ENCODE measurements at regions not wholly inside any gene's neighbourhood (a gene's known extent, or its start where the extent isn't known, plus 50 kb on each side); places are given as distances from the start of the nearest gene placed in this dataset.

GRCh38 chr5:124377386-124377785 is 369.1 kb downstream of the ZNF608 start:
- DNase-seq (ENCODE audit: low spot score): no peak

GRCh38 chr5:124373883-124374282 is 372.6 kb downstream of the ZNF608 start:
- DNase-seq (ENCODE audit: low spot score): no peak

- DNase-seq (ENCODE audit: low spot score): no peak
These were observed 374.0 kb downstream of the ZNF608 start for GRCh38 chr5:124372457-124372856.

- DNase-seq (ENCODE audit: low spot score): no peak
These were observed 375.2 kb downstream of the ZNF608 start for GRCh38 chr5:124371111-124371706.

GRCh38 chr5:124370601-124371000 is 375.8 kb downstream of the ZNF608 start:
- no peak for DNase-seq (ENCODE audit: low spot score)

GRCh38 chr5:124365361-124365801 is 381.1 kb downstream of the ZNF608 start:
- DNase-seq (ENCODE audit: low spot score): no peak

- no peak for DNase-seq (ENCODE audit: low spot score)
These were observed 390.5 kb downstream of the ZNF608 start for GRCh38 chr5:124355928-124356327.

- DNase-seq (ENCODE audit: low spot score): no peak
These were observed 393.4 kb downstream of the ZNF608 start for GRCh38 chr5:124353016-124353415.

GRCh38 chr5:124352312-124352711 is 394.1 kb downstream of the ZNF608 start:
- DNase-seq (ENCODE audit: low spot score): no peak

- no peak for DNase-seq (ENCODE audit: low spot score)
These were observed 396.5 kb downstream of the ZNF608 start for GRCh38 chr5:124349931-124350330.

- no peak for DNase-seq (ENCODE audit: low spot score)
These were observed 403.0 kb downstream of the ZNF608 start for GRCh38 chr5:124343451-124343867.

- DNase-seq (ENCODE audit: low spot score): no peak
These were observed 403.5 kb downstream of the ZNF608 start for GRCh38 chr5:124342986-124343385.

GRCh38 chr5:124342584-124342983 is 403.9 kb downstream of the ZNF608 start:
- peak; percentile 5 for DNase-seq (ENCODE audit: low spot score)

- DNase-seq (ENCODE audit: low spot score): peak; percentile 93
These were observed 404.4 kb downstream of the ZNF608 start for GRCh38 chr5:124342027-124342471.

- peak; percentile 5 for DNase-seq (ENCODE audit: low spot score)
These were observed 405.2 kb downstream of the ZNF608 start for GRCh38 chr5:124341066-124341858.

- no peak for DNase-seq (ENCODE audit: low spot score)
These were observed 408.4 kb downstream of the ZNF608 start for GRCh38 chr5:124337996-124338395.

- no peak for DNase-seq (ENCODE audit: low spot score)
These were observed 413.0 kb downstream of the ZNF608 start for GRCh38 chr5:124333298-124333979.

GRCh38 chr5:124332273-124332672 is 414.2 kb downstream of the ZNF608 start:
- no peak for DNase-seq (ENCODE audit: low spot score)

GRCh38 chr5:124330595-124331220 is 415.7 kb downstream of the ZNF608 start:
- DNase-seq (ENCODE audit: low spot score): no peak

GRCh38 chr5:124328201-124328600 is 418.2 kb downstream of the ZNF608 start:
- no peak for DNase-seq (ENCODE audit: low spot score)

- DNase-seq (ENCODE audit: low spot score): no peak
These were observed 427.8 kb downstream of the ZNF608 start for GRCh38 chr5:124318661-124319060.

GRCh38 chr5:124317451-124317850 is 429.0 kb downstream of the ZNF608 start:
- DNase-seq (ENCODE audit: low spot score): no peak

Measured in cerebellar cortex (tissue), 1 donor.